D721Med (cell line): ENCODE measurements at regions not wholly inside any gene's neighbourhood (a gene's known extent, or its start where the extent isn't known, plus 50 kb on each side); places are given as distances from the start of the nearest gene placed in this dataset.

Experiments
- DNase-seq: peaks from one replicate; pipeline ENCODE4 v3.0.0; 2011; ENCODE audit warnings: low spot score; ENCODE audit not compliant: insufficient read length
- FAIRE-seq: peaks from 2 replicates; lab custom pipeline; 2011; peaks lifted over from hg19 to GRCh38; lab: Jason Lieb, UNC
- TF ChIP-seq, protein P1 (sequence below): IDR thresholded peaks from 2 replicates; pipeline ENCODE4 v1.5.1; 2012; ENCODE audit warnings: mild to moderate bottlenecking, control low read depth; ENCODE audit not compliant: insufficient read depth; ENCODE audit errors: missing control alignments

DNA sequence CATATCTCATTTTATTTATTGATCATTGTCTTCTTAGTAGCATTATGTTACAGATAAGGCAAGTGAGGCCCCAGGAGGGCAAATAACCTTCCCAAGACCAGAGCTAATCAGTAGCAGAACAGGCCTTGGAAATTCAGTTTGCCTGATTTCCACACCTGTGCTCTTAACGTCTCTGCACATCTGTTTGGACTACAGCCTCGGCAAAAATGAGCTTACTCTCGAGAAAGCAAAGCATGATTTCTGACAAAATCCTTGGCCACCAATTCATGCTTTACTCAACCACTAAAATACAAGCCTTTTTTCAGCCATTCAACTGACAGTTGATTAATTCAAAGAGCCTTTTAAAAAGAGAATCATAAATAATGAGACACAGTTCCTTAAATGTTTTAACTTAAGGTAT, 309.3 kb upstream of the HTR2A start:
- FAIRE-seq (no peak), DNase-seq (no peak)
- TF ChIP-seq, protein P1, sequence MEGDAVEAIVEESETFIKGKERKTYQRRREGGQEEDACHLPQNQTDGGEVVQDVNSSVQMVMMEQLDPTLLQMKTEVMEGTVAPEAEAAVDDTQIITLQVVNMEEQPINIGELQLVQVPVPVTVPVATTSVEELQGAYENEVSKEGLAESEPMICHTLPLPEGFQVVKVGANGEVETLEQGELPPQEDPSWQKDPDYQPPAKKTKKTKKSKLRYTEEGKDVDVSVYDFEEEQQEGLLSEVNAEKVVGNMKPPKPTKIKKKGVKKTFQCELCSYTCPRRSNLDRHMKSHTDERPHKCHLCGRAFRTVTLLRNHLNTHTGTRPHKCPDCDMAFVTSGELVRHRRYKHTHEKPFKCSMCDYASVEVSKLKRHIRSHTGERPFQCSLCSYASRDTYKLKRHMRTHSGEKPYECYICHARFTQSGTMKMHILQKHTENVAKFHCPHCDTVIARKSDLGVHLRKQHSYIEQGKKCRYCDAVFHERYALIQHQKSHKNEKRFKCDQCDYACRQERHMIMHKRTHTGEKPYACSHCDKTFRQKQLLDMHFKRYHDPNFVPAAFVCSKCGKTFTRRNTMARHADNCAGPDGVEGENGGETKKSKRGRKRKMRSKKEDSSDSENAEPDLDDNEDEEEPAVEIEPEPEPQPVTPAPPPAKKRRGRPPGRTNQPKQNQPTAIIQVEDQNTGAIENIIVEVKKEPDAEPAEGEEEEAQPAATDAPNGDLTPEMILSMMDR, result no peak

GRCh38 chr13:47190696-47191305, 293.9 kb upstream of the HTR2A start:
- DNase-seq, result no peak
- FAIRE-seq, result no peak
- TF ChIP-seq, protein P1, result no peak

- no peak for DNase-seq
- FAIRE-seq, result no peak
- TF ChIP-seq, protein P1, result no peak
Observed at GRCh38 chr13:47188802-47189201, 291.9 kb upstream of the HTR2A start.

DNA sequence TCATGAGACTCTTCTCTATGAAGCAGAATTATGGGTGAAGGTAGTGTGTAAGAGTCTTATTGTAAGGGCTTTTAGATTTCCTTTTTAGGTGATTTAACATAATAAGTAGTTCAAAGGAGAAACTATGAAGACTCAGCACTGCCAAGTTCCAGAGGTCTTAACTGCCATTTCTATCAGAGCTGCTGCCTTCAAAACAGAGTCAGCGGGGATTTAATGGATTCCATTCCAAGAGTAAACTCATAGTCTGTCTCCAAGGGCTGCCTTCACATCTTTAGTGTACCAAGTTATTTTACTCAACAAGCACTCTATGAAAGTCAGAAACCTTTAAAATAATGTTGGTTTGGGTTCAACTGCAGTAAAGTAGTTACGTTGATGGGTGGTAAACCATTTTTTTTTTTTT, 289.6 kb upstream of the HTR2A start:
- FAIRE-seq (no peak), DNase-seq (no peak)
- TF ChIP-seq, protein P1, result no peak

GRCh38 chr13:47184321-47184720, 287.5 kb upstream of the HTR2A start:
- DNase-seq, result no peak
- FAIRE-seq, result no peak
- TF ChIP-seq, protein P1, result no peak

DNA sequence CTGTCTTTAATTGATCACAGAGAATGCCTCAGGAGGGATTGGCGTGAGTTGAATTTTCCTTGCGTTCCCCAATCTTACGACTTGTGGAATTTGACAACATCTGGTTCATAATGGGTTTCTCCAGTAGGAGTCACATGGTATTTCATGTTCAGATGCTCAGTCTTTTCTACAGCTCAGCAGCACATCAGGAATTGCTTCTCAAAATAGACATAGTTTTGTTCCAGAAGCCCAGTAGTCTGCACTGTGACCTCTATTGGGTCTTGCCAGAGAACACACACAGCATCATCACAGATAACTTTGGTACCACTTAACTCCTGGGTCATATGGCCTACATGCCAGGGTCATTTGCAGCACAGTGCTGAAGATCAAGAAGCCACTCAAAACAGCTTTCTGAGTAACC, 282.5 kb upstream of the HTR2A start:
- DNase-seq, result no peak
- no peak for FAIRE-seq
- TF ChIP-seq, protein P1, result no peak

GRCh38 chr13:47178090-47178950, 281.5 kb upstream of the HTR2A start:
- TF ChIP-seq, protein P1, result no peak
- DNase-seq, result no peak
- no peak for FAIRE-seq
